K562 (cell line): ENCODE measurements at regions not wholly inside any gene's neighbourhood (a gene's known extent, or its start where the extent isn't known, plus 50 kb on each side); places are given as distances from the start of the nearest gene placed in this dataset.

Source experiments
- ATAC-seq: fragments of 200-7000 bp; cut with Tn5 transposase; 3 replicates; pipeline ENCODE4 v1.9.1; 2020; ENCODE audit warnings: moderate library complexity
- BruUV-seq: library from RNA; stranded (reverse); fragments of 400-500 nt; replicated peaks from 2 replicates; lab custom pipeline; 2021; lab: Mats Ljungman, UMichigan
- CTCF ChIA-PET: fragments of 300-600 bp; formaldehyde crosslinking; extraction: SDS; loops from one replicate; lab custom pipeline; 2021; ENCODE audit warnings: low intra/inter-chr PET ratio; lab: Yijun Ruan, JAX
- POLR2A ChIA-PET: fragments of 300-600, 350-650 bp; sonication (Branson Sonifier 250); formaldehyde crosslinking; extraction: SDS; loops from one replicate; lab custom pipeline; 2021; ENCODE audit warnings: antibody characterized with exemption, inconsistent platforms; lab: Yijun Ruan, JAX
- DNase-seq, 4 experiments: peaks; one replicate each; pipeline versions ENCODE4 v3.0.0 to v3.0.0-alpha.2; 2011 to 2018; ENCODE audit warnings: low spot score in 3 of 4, mixed read lengths in 3 of 4; ENCODE audit errors: extremely low read depth in 1 of 4
- FAIRE-seq: peaks from 2 replicates; lab custom pipeline; 2011; peaks lifted over from hg19 to GRCh38; lab: Jason Lieb, UNC
- H2AFZ ChIP-seq: 2 replicates; pipeline ENCODE4 v1.6.0; 2011; ENCODE audit warnings: low read depth, low read length, control low read depth, inconsistent platforms
- H3K27ac ChIP-seq: fragments of 200-600 bp; 3 replicates; pipeline ENCODE4 v1.8.0; 2011; ENCODE audit warnings: low read depth, mild to moderate bottlenecking, control low read depth, inconsistent platforms, low read length, moderate library complexity, mixed read lengths; ENCODE audit errors: extremely low read depth
- H3K27me3 ChIP-seq, 2 experiments: fragments of 300-600 bp in 1 of 2; 2 replicates in 1 of 2; 3 replicates in 1 of 2; pipeline versions ENCODE4 v1.6.0 to v1.8.0; 2011; ENCODE audit warnings: inconsistent platforms in 2 of 2, low read length in 2 of 2, mild to moderate bottlenecking in 1 of 2, mixed read lengths in 1 of 2, moderate library complexity in 1 of 2; ENCODE audit not compliant: control insufficient read depth in 2 of 2, insufficient read depth in 2 of 2
- H3K36me3 ChIP-seq: fragments of 300-600 bp; 3 replicates; pipeline ENCODE4 v1.8.0; 2011; ENCODE audit warnings: mild to moderate bottlenecking, low read length, inconsistent platforms; ENCODE audit not compliant: control insufficient read depth, insufficient read depth
- H3K4me1 ChIP-seq, 2 experiments: fragments of 200-600 bp in 1 of 2; replicated peaks in 1 of 2; 2 replicates in 1 of 2; 3 replicates in 1 of 2; pipeline versions ENCODE4 v1.5.1 to v1.8.0; 2011; ENCODE audit warnings: inconsistent platforms in 2 of 2, low read length in 2 of 2, mild to moderate bottlenecking in 1 of 2, mixed read lengths in 1 of 2, moderate library complexity in 1 of 2; ENCODE audit not compliant: control insufficient read depth in 2 of 2, insufficient read depth in 2 of 2
- H3K4me2 ChIP-seq: 2 replicates; pipeline ENCODE4 v1.6.1; 2011; ENCODE audit warnings: low read length, control low read depth, inconsistent platforms, mixed read lengths; ENCODE audit not compliant: insufficient read depth
- H3K4me3 ChIP-seq: fragments of 200-600 bp; sonication (generic), shearing (Covaris generic); 2 replicates; pipeline ENCODE4 v1.5.1; 2016; ENCODE audit warnings: control low read depth, inconsistent platforms
- H3K79me2 ChIP-seq: fragments of 200-600 bp; 3 replicates; pipeline ENCODE4 v1.8.0; 2011; ENCODE audit warnings: low read length, inconsistent platforms; ENCODE audit not compliant: control insufficient read depth, insufficient read depth
- H3K9ac ChIP-seq, 2 experiments: 2 replicates each; pipeline versions ENCODE4 v1.6.0 to v1.6.1; 2011; ENCODE audit warnings: low read depth in 2 of 2, low read length in 2 of 2, control low read depth in 1 of 2, inconsistent platforms in 1 of 2, mild to moderate bottlenecking in 1 of 2, mixed read lengths in 1 of 2; ENCODE audit not compliant: insufficient read depth in 1 of 2
- H3K9me1 ChIP-seq: one replicate; pipeline ENCODE4 v1.6.0; 2011; ENCODE audit warnings: inconsistent platforms, mild to moderate bottlenecking, low read length, moderate library complexity; ENCODE audit not compliant: control insufficient read depth, insufficient read depth
- H3K9me3 ChIP-seq: replicated peaks from 2 replicates; pipeline ENCODE4 v1.5.1; 2011; ENCODE audit warnings: low read depth, low read length, inconsistent platforms; ENCODE audit not compliant: control insufficient read depth, insufficient read depth
- H4K20me1 ChIP-seq: replicated peaks from 2 replicates; pipeline ENCODE4 v1.6.1; 2011; ENCODE audit warnings: low read length, inconsistent platforms, mixed read lengths; ENCODE audit not compliant: control insufficient read depth, insufficient read depth
- ATF3 ChIP-seq, 2 experiments: fragments of 450-650 bp in 1 of 2; sonication (generic) in 1 of 2; formaldehyde crosslinking in 1 of 2; IDR thresholded peaks in 1 of 2; conservative IDR thresholded peaks in 1 of 2; 2 replicates each; pipeline versions ENCODE4 v1.6.1 to v1.8.1; 2016 to 2023; ENCODE audit warnings: mild to moderate bottlenecking in 2 of 2, moderate library complexity in 2 of 2, inconsistent platforms in 1 of 2, missing genetic modification reagents in 1 of 2
- FOSL1 ChIP-seq: fragments of 200-800 bp; sonication (Bioruptor generic); conservative IDR thresholded peaks from 2 replicates; pipeline ENCODE4 v1.6.1; 2016; ENCODE audit warnings: missing genetic modification characterization, missing compliant biosample characterization
- RERE ChIP-seq: sonication (generic); formaldehyde crosslinking; IDR thresholded peaks from 2 replicates; pipeline ENCODE4 v1.8.0; 2023; ENCODE audit warnings: missing genetic modification reagents, mild to moderate bottlenecking, borderline replicate concordance
- WGBS: fragments of 100-300 bp; shearing (Covaris generic); methylation state at CpG from one replicate; pipeline ENCODE4 v1.1.6; 2016; ENCODE audit warnings: low coverage, mixed read lengths; ENCODE audit not compliant: insufficient coverage; ENCODE audit errors: missing lambda C conversion rate; 5-methylcytosine and 5-hydroxymethylcytosine counted together
- in situ Hi-C: fragments of 300-500 bp; cut with MboI; formaldehyde crosslinking; loops from 4 replicates; pipeline ENCODE4 v1.15.0; 2018; ENCODE audit warnings: inconsistent platforms, mixed read lengths
- intact Hi-C: fragments of 100-400 bp; cut with micrococcal nuclease; formaldehyde crosslinking; loops from 2 replicates; pipeline ENCODE4 v1.14.2; 2022

- POLR2A ChIA-PET, result no interaction called here
- Histone ChIP-seq H3K4me2 (no peak overlapping the region), H3K27me3 (peaks cover 4 to 21% of the 10 kb centered on the region in 2 experiments; a peak in 3 of 5 replicates), H3K4me3 (no peak overlapping the region), H3K27ac (no peak overlapping the region), H2AFZ (no peak overlapping the region), H3K9me1 (no peaks in the 10 kb centered on the region), H4K20me1 (no peaks in the 10 kb centered on the region), H3K9me3 (no peaks in the 10 kb centered on the region), H3K9ac (no peak overlapping the region), H3K36me3 (no peaks in the 10 kb centered on the region), H3K79me2 (no peaks in the 10 kb centered on the region), H3K4me1 (no peaks in the 10 kb centered on the region)
- 7% methylated on average over 4 of the region's 4 CpGs for whole genome bisulfite sequencing
- CTCF ChIA-PET, result no interaction called here
- TF ChIP-seq RERE, result no peak
- TF ChIP-seq ATF3 (IDR thresholded peaks at IDR 0.05), result 0 out of 2 replicates have a peak, but pooled peaks have one; percentile 22
- TF ChIP-seq ATF3 (CRISPR knock-in tag; conservative IDR thresholded peaks at IDR 0.05), result no peak
- peak; percentile 26; the same call in 1 of the 2 replicates for TF ChIP-seq FOSL1 (tag)
- no TSS peak for BruUV-seq
- no peak for FAIRE-seq
- no peak for ATAC-seq
- no peak for DNase-seq
- intact Hi-C loops (no loop called here), in situ Hi-C loops (no loop called here)
Observed at GRCh38 chr9:107807183-107807582, 317.6 kb upstream of the KLF4 start.
